ENCODE measurements at regions not wholly inside any gene's neighbourhood (a gene's known extent, or its start where the extent isn't known, plus 50 kb on each side); places are given as distances from the start of the nearest gene placed in this dataset.
A peak's percentile ranks its signal among the peaks of the same experiment; 100 is the strongest.

DNA sequence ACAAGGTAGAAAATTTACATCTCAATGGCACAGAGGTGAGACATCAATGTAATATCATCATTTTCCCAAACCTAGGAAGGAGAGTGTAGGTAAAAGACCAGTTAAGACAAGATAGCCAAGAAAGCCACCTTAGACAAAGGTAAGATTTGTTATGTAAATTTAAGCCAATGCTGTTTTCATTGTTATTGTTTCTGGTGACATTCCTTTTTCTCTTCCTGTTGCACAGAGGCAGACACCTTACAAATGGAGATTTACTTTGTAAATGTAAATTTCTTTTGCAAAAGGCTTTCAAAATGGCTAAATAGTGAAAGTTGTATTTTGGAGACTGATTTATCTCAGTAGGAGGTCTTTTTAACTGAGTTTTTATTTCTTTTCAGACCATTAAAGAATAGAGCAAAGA lies 159.1 kb downstream of the YIPF5 start:
- H3K36me3 Mint-ChIP-seq (ENCODE audit: insufficient read depth in 1 of 3, low read depth in 3 of 3): peaks cover 42 to 62% (median 46%) of the 10 kb centered on the region in 3 experiments
- H3K9me3 Mint-ChIP-seq: peaks cover 51 to 61% of the 10 kb centered on the region in 2 experiments
- peaks cover 33% of the 10 kb centered on the region for H3K9me3 ChIP-seq (ENCODE audit: control insufficient read depth, low read depth, low read length)

More for the DNA sequence above, 159.1 kb downstream of the YIPF5 start:
- Histone ChIP-seq H3T11ph (ENCODE audit: low read length) (no peak overlapping the region), H3K27ac (ENCODE audit: insufficient read length, low read depth, low read length) (peak overlapping the region; percentile 88), H2BK120ac (ENCODE audit: low read depth, low read length, poor library complexity, severe bottlenecking) (no peak overlapping the region), H2AFZ (ENCODE audit: low read length) (no peak overlapping the region), H2BK5ac (ENCODE audit: insufficient read length, low read length) (no peak overlapping the region), H3K79me1 (ENCODE audit: insufficient read depth, low read depth, low read length, poor library complexity, severe bottlenecking) (no peaks in the 10 kb centered on the region), H3K56ac (ENCODE audit: insufficient read length, low read depth, low read length) (no peak overlapping the region), H3K9ac (ENCODE audit: extremely low read depth, insufficient read length, low read length) (no peak overlapping the region), H3K18ac (ENCODE audit: insufficient read length, low read depth, low read length) (no peak overlapping the region), H2BK12ac (ENCODE audit: insufficient read length, low read depth, low read length) (no peak overlapping the region), H3K4ac (ENCODE audit: low read depth, low read length) (no peak overlapping the region), H3K27me3 (ENCODE audit: insufficient read depth, low read length) (no peaks in the 10 kb centered on the region), H4K5ac (ENCODE audit: insufficient read length, low read depth, low read length) (no peak overlapping the region), H2BK15ac (ENCODE audit: low read depth, low read length) (no peak overlapping the region), H3K23me2 (ENCODE audit: insufficient read length, low read depth, low read length, poor library complexity, severe bottlenecking) (no peaks in the 10 kb centered on the region), H3K4me1 (ENCODE audit: insufficient read depth, low read length) (no peaks in the 10 kb centered on the region; the same call in 1 of the 2 replicates), H3K14ac (ENCODE audit: insufficient read depth, low read length) (no peak overlapping the region), H4K91ac (ENCODE audit: insufficient read length, low read depth, low read length) (no peak overlapping the region), H2AK5ac (ENCODE audit: insufficient read length, low read length) (no peak overlapping the region), H3K23ac (ENCODE audit: insufficient read length, low read depth, low read length) (no peak overlapping the region), H4K20me1 (ENCODE audit: control insufficient read depth, insufficient read depth, insufficient read length) (no peaks in the 10 kb centered on the region), H4K8ac (replicated peaks; ENCODE audit: insufficient read length, low read depth, low read length) (no peak overlapping the region), H3K4me2 (ENCODE audit: insufficient read depth, insufficient read length, low read length) (no peak overlapping the region), H3K79me2 (ENCODE audit: insufficient read depth, low read length) (no peaks in the 10 kb centered on the region), H2BK20ac (ENCODE audit: low read depth, low read length, poor library complexity, severe bottlenecking) (no peak overlapping the region)
- TF ChIP-seq, protein P1, sequence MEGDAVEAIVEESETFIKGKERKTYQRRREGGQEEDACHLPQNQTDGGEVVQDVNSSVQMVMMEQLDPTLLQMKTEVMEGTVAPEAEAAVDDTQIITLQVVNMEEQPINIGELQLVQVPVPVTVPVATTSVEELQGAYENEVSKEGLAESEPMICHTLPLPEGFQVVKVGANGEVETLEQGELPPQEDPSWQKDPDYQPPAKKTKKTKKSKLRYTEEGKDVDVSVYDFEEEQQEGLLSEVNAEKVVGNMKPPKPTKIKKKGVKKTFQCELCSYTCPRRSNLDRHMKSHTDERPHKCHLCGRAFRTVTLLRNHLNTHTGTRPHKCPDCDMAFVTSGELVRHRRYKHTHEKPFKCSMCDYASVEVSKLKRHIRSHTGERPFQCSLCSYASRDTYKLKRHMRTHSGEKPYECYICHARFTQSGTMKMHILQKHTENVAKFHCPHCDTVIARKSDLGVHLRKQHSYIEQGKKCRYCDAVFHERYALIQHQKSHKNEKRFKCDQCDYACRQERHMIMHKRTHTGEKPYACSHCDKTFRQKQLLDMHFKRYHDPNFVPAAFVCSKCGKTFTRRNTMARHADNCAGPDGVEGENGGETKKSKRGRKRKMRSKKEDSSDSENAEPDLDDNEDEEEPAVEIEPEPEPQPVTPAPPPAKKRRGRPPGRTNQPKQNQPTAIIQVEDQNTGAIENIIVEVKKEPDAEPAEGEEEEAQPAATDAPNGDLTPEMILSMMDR (conservative IDR thresholded peaks at IDR 0.05): no peak
- peaks cover 15 to 22% of the 10 kb centered on the region in 2 experiments for H3K4me1 Mint-ChIP-seq
- DNase-seq: no peak
- H3K27me3 Mint-ChIP-seq (ENCODE audit: low read depth): no peaks in the 10 kb centered on the region; the same call in 1 of the 2 replicates
- H3K4me3 Mint-ChIP-seq: no peak overlapping the region
- peak overlapping the region; percentile 68 to 98 (median 97); a peak in 5 of 7 replicates for H3K27ac Mint-ChIP-seq
